Kidney (tissue), 13 donors: ENCODE measurements at regions not wholly inside any gene's neighbourhood (a gene's known extent, or its start where the extent isn't known, plus 50 kb on each side); places are given as distances from the start of the nearest gene placed in this dataset.

ENCODE experiments used
- DNase-seq, 5 donors: peaks; one replicate each; pipeline ENCODE4 v3.0.0-alpha.2; 2013 to 2020
- FAIRE-seq: peaks from 2 replicates; lab custom pipeline; 2012; peaks lifted over from hg19 to GRCh38; lab: Jason Lieb, UNC
- H3K27ac ChIP-seq, 2 donors: one replicate each; pipeline ENCODE4 v1.7.0; 2013; ENCODE audit warnings: low read depth in 2 of 2, low read length in 2 of 2, inconsistent platforms in 1 of 2
- H3K27me3 ChIP-seq: one replicate; pipeline ENCODE4 v1.7.1; 2013; ENCODE audit warnings: low read length, inconsistent platforms; ENCODE audit not compliant: control insufficient read depth, insufficient read depth
- H3K36me3 ChIP-seq, 3 donors: one replicate each; pipeline versions ENCODE4 v1.7.0 to v1.7.1; 2013; ENCODE audit warnings: low read length in 3 of 3, control low read depth in 1 of 3, inconsistent platforms in 1 of 3; ENCODE audit not compliant: insufficient read depth in 3 of 3, control insufficient read depth in 2 of 3
- H3K4me1 ChIP-seq, 3 donors: one replicate each; pipeline versions ENCODE4 v1.7.0 to v1.7.1; 2013; ENCODE audit warnings: low read length in 3 of 3, inconsistent platforms in 1 of 3, low read depth in 1 of 3; ENCODE audit not compliant: control insufficient read depth in 2 of 3, insufficient read depth in 2 of 3
- H3K4me3 ChIP-seq, 3 donors: one replicate each; pipeline versions ENCODE4 v1.7.0 to v1.8.1; 2013; ENCODE audit warnings: low read length in 3 of 3, control low read depth in 1 of 3, inconsistent platforms in 1 of 3
- H3K9ac ChIP-seq, 3 donors: one replicate each; pipeline versions ENCODE4 v1.7.0 to v1.7.1; 2013; ENCODE audit warnings: low read length in 3 of 3, control low read depth in 1 of 3, inconsistent platforms in 1 of 3
- H3K9me3 ChIP-seq, 3 donors: one replicate each; pipeline versions ENCODE4 v1.7.0 to v1.7.1; 2013; ENCODE audit warnings: low read length in 3 of 3, control low read depth in 1 of 3, inconsistent platforms in 1 of 3; ENCODE audit not compliant: control insufficient read depth in 2 of 3, insufficient read depth in 1 of 3
- intact Hi-C: fragments of 100-400 bp; cut with DNase I; formaldehyde crosslinking; loops from one replicate; pipeline ENCODE4 v1.11.1; 2022
- TF ChIP-seq, protein P1 (sequence below): IDR thresholded peaks from 3 replicates; pipeline ENCODE4 v1.5.1; 2012; ENCODE audit warnings: mild to moderate bottlenecking, moderate library complexity, borderline replicate concordance; ENCODE audit not compliant: insufficient read depth; ENCODE audit errors: extremely low read depth
- donor health status: control.
- donor health status: control.
- donor health status: control.
- donor health status: control.
- donor health status: control.
- donor health status: DM: yes; HTN: yes; CAD: no.
- donor health status: Normal renal cell carcinoma (clear cell type).

GRCh38 chrX:150167482-150168324, 195.4 kb upstream of the MAMLD1 start:
- no peak overlapping the region for H3K9ac ChIP-seq
- no peak overlapping the region for H3K27ac ChIP-seq
- TF ChIP-seq, protein P1, sequence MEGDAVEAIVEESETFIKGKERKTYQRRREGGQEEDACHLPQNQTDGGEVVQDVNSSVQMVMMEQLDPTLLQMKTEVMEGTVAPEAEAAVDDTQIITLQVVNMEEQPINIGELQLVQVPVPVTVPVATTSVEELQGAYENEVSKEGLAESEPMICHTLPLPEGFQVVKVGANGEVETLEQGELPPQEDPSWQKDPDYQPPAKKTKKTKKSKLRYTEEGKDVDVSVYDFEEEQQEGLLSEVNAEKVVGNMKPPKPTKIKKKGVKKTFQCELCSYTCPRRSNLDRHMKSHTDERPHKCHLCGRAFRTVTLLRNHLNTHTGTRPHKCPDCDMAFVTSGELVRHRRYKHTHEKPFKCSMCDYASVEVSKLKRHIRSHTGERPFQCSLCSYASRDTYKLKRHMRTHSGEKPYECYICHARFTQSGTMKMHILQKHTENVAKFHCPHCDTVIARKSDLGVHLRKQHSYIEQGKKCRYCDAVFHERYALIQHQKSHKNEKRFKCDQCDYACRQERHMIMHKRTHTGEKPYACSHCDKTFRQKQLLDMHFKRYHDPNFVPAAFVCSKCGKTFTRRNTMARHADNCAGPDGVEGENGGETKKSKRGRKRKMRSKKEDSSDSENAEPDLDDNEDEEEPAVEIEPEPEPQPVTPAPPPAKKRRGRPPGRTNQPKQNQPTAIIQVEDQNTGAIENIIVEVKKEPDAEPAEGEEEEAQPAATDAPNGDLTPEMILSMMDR: no peak
- H3K36me3 ChIP-seq: no peaks in the 10 kb centered on the region
- DNase-seq (no peak), FAIRE-seq (no peak)
- H3K27me3 ChIP-seq: no peaks in the 10 kb centered on the region
- H3K4me3 ChIP-seq: no peak overlapping the region
- no peaks in the 10 kb centered on the region for H3K9me3 ChIP-seq
- intact Hi-C loops: no loop called here
- H3K4me1 ChIP-seq: no peaks in the 10 kb centered on the region

- DNase-seq: no peak
- H3K9me3 ChIP-seq: no peaks in the 10 kb centered on the region
- no peak overlapping the region for H3K9ac ChIP-seq
- TF ChIP-seq, protein P1: no peak
- intact Hi-C loops: no loop called here
- no peak overlapping the region for H3K4me3 ChIP-seq
- no peaks in the 10 kb centered on the region for H3K36me3 ChIP-seq
- FAIRE-seq: no peak
- H3K27me3 ChIP-seq: no peaks in the 10 kb centered on the region
- H3K27ac ChIP-seq: no peak overlapping the region
- H3K4me1 ChIP-seq: no peaks in the 10 kb centered on the region
Measured at GRCh38 chrX:150182161-150182560, 181.0 kb upstream of the MAMLD1 start.

- Histone ChIP-seq H3K9ac (no peak overlapping the region), H3K4me1 (no peaks in the 10 kb centered on the region), H3K36me3 (no peaks in the 10 kb centered on the region), H3K27me3 (no peaks in the 10 kb centered on the region), H3K4me3 (no peak overlapping the region), H3K9me3 (no peaks in the 10 kb centered on the region), H3K27ac (no peak overlapping the region)
- DNase-seq: no peak
- TF ChIP-seq, protein P1: no peak
- no peak for FAIRE-seq
- intact Hi-C loops: no loop called here
Measured at GRCh38 chrX:150184491-150184890, 178.6 kb upstream of the MAMLD1 start.
